Stimulated activated CD4-positive, alpha-beta T cell treated with anti-CD3 and anti-CD28 coated beads, TNF-alpha, amount 100 ng/mL, for 48 hours (primary cell): ENCODE measurements at regions not wholly inside any gene's neighbourhood (a gene's known extent, or its start where the extent isn't known, plus 50 kb on each side); places are given as distances from the start of the nearest gene placed in this dataset.

ENCODE experiments used
- DNase-seq, 3 donors: peaks; one replicate each; pipeline ENCODE4 v3.0.0-alpha.2; 2020; ENCODE audit warnings: low read depth in 3 of 3

DNA sequence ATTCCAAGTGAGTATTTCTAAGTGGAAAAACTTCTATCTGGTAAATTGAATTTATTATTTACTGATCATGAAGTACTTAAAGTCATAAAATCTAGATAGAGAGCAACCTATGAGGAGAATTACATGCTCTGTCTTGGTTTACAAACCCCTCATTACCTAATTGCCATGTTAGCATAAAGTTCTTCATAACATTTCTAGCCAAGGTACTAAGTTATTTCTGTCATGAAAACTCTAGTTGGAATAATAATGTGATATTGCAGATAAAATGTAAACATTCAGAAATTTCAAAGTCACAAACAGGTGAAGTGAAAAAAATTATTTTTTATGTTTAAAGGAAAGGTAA, 228.6 kb downstream of the TTLL7 start:
- DNase-seq: no peak

DNA sequence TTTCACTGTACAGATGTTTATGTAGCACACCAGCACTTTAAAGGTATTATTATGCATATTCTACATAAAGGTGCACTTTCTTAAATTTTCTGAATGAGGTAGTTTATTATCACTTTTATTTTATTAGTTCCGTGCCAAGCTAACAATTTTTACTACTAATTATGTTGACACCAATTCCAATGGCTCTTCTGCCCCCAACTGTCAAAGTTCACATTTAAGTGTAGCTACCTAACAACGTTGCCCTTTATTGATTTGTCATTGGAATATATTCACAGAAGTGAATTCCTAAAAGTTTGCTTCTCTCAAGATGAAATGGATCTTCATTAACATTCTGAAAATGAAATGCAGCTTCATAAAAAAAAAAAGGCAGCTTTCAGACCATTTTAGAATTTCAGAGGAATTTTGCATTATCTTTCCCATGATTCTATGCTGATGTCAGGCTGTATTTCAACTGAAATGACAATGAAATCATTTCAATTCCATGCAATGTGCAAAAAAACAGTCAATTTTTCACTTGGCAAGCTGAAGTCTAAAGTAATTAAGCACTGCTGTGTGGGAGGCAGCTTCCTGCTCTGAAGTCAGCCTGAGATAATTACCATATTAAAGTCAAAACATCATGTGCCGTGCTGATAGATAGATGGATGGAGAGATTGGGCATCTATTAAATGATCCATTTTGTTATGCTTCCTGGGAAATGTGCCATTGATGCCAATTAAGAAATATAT, 229.2 kb downstream of the TTLL7 start:
- DNase-seq: no peak

- no peak for DNase-seq
Observed at GRCh38 chr1:83769072-83769471, 229.9 kb downstream of the TTLL7 start.

- DNase-seq: no peak
Observed at GRCh38 chr1:83766241-83766691, 232.7 kb downstream of the TTLL7 start.

- no peak for DNase-seq
Observed at GRCh38 chr1:83765125-83765524, 233.8 kb downstream of the TTLL7 start.

GRCh38 chr1:83764209-83764608, 234.7 kb downstream of the TTLL7 start:
- DNase-seq: no peak

GRCh38 chr1:83763361-83764095, 235.4 kb downstream of the TTLL7 start:
- no peak for DNase-seq

DNA sequence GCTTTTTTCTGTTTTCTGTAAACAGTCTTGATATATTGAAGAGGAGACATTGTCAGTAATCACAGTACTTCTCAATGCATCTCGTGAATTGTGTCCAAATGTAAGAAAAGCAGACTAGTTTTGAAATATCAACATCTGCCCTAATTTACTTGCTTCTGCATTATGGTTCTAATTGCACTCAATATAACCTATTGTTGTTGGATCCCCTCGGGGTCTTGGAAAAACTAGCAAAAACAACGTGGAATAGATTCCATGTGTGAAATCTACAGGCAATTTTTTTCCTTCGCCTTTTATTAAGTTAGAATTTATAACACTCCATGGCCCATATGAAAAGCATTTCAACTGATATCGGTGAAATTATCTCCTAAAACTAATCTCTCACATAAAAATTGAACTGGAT, 236.5 kb downstream of the TTLL7 start:
- DNase-seq: no peak

DNA sequence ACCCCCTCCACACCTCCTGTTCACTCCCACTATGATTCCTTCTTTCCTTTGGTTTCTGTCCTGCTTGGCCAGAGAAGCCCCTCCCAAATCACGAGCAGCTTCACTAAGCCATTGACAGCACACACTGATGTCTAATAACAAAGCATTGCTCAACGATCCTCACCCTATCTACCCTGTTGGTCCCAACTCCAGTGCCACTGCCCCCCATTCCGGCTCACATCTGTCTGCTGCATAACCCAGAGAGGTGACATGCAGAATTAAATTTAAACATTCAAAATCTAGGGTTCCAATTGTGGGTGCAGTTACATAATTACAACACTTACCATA, 236.9 kb downstream of the TTLL7 start:
- DNase-seq: no peak

GRCh38 chr1:83761167-83762038, 237.5 kb downstream of the TTLL7 start:
- DNase-seq: no peak

DNA sequence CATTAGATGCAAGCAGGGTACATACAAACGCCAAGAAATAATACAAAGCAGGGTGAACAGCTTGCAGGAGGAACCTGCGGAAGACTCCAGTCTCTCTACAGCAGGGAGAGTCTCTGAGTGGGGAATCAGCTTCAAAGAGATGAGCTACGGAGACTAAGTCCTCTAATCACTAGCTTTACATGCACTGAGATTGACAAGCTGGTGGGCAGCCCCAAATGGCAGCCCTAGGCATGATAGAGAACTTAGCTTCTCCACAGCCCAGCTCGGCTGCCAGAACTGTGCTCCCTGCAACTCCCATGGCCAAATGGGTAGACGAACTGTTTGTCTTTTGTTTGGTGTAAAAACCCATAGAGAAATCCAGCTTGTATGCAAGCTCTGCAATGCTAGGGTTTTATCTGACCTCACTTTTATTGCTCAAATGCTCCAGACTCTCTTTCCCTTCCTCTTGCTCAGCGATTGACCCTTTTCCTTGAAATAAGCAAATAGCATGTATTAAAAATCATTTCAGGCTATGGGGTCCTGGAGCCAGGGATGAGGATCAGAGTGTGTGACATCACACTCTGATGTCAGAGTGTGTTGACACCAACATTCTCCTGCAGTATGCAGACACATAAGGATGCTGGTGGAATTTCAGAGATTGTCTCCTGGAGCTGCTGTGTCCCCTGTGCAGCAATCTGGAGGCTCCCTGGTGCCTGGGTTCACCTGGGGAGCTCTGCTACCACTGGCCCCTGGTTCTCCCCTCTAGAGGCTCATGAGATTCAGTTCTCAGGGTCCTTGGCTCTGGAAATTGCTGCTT, 238.5 kb downstream of the TTLL7 start:
- no peak for DNase-seq

GRCh38 chr1:83756984-83757717, 241.8 kb downstream of the TTLL7 start:
- no peak for DNase-seq

DNA sequence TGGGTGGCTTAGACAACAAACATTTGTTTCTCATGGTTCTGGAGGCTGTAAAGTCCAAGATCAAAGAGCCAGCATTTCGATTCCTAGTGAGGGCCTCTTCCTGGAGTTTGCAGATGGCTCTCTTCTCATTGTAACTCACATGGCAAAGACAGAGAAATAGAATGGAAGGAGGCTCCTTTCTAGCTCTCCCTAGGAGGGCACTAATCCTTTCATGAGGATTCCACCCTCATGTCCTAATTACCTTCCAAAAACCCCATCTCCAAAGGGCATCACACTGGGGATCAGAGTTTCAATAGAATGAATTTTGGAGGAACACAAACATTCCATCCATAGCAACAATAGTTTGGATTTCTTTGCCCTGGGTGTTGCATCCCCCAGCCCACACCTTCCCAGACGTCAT, 247.3 kb downstream of the TTLL7 start:
- no peak for DNase-seq

DNA sequence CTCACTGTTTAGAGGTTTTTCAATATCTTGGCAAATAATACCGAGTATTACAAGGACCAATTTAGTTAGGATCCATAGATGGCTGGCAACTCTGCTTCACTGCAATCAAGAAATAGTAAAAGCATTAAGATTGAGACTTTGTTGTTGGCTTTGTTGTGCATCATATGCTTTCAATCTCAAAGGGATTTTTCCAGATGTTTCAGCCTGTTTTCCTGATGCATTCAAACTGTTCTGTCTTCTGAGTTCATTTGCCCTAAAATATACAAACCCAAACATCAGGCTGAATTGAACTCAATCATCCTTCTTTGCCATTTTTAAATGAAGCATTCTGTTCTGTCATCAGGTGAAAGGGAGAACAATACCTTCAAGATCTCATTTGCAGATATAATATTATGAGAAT, 248.7 kb downstream of the TTLL7 start:
- no peak for DNase-seq

DNA sequence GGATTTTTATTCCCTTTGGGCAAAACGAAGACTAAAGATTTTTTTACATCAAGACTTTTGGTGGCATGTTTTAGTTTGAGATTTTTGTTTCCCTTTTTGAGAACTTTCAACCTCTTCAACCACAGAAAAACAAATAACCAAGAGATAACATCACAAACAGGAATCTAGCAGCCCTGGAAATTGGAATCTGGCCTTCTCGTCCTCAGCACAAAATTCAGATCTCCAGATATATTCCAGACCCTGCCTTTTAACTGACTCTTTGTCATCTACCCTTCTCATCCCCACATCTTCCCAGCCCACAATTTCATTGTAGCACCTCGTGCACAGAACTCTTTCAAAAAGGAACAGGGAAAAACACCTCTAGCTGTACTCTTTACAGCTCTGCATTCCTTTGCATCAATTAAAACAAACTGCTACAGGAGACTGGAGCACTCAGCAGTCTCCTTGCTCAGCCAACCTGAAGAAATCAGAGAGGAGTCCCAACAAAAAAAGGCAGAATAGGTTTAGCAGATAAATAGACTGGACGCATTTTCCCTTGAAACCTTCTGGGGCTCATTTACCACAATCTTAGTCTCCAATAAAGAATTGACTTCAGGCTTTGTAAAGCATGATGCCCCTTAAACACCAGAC, 251.0 kb downstream of the TTLL7 start:
- DNase-seq: no peak

- no peak for DNase-seq
Observed at GRCh38 chr1:83746234-83746633, 252.7 kb downstream of the TTLL7 start.

GRCh38 chr1:83742446-83742845, 256.5 kb downstream of the TTLL7 start:
- no peak for DNase-seq

DNA sequence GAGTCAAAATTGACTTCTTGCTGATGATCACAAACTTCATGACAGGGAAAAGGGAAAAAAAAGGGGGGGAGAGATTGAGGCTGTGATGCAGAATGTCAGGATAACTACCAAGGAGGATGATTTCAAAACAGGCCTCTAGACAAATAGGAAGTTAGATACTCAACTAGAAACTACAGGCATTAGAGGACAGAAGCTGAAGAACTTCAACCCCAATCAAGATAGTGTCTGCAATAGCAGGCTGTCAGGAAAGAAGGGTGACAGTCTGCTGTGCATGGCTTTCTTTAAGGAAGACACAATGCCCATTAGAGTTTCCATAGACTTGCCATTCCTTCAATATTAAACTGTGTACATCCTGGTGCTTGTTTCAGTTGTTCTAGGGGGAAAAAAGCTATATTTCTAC, 257.2 kb downstream of the TTLL7 start:
- DNase-seq: no peak

GRCh38 chr1:83741348-83741747, 257.6 kb downstream of the TTLL7 start:
- DNase-seq: no peak

DNA sequence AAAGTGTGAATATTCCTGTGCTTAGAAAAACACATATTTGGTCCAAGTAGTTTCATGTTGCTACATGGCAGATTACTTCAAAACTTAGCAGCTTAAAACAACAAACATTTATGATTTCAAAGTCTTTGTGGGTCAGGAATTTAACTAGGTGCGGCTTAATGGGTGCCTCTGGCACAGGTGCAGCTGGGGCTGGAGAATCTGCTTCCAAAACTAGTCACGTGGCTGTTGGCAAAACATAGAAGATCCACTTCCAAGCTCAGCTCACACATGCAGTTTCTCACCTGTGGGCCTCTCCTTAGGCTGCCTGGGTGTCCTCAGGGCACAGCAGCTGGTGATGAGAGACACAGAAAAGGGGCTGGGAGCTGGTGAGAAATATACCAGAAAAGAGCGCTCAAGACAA, 263.4 kb downstream of the TTLL7 start:
- no peak for DNase-seq

GRCh38 chr1:83734420-83734819, 264.5 kb downstream of the TTLL7 start:
- no peak for DNase-seq
